Naive thymus-derived CD8-positive, alpha-beta T cell (primary cell): ENCODE measurements at regions not wholly inside any gene's neighbourhood (a gene's known extent, or its start where the extent isn't known, plus 50 kb on each side); places are given as distances from the start of the nearest gene placed in this dataset.

Experiments
- ATAC-seq, 2 donors: fragments of 150-1000 bp; cut with Tn5 transposase in 1 of 2; sonication (Bioruptor Pico), chemical (Tn5 transposase) in 1 of 2; 1 replicate in 1 of 2; 2 replicates in 1 of 2; pipeline ENCODE4 v1.10.0; 2021; ENCODE audit warnings: mild to moderate bottlenecking in 2 of 2, moderate library complexity in 2 of 2
- POLR2A ChIA-PET: fragments of 350-600 bp; sonication (Branson Sonifier 250); formaldehyde crosslinking; loops from one replicate; lab custom pipeline; 2021; ENCODE audit warnings: antibody characterized with exemption; lab: Charles Lee
- DNase-seq, 10 donors: peaks; one replicate each; pipeline versions ENCODE4 v3.0.0 to v3.0.0-alpha.2; 2020 to 2022
- H3K27ac Mint-ChIP-seq, 10 donors: one replicate each; pipeline ENCODE4 v1.8.0; 2020 to 2022; ENCODE audit warnings: mild to moderate bottlenecking in 10 of 10, mixed read lengths in 10 of 10, moderate library complexity in 4 of 10, inconsistent platforms in 1 of 10
- H3K27me3 Mint-ChIP-seq, 5 donors: one replicate each; pipeline ENCODE4 v1.8.0; 2021 to 2022; ENCODE audit warnings: mixed read lengths in 5 of 5
- H3K36me3 Mint-ChIP-seq, 3 donors: one replicate each; pipeline ENCODE4 v1.8.0; 2020 to 2022; ENCODE audit warnings: mixed read lengths in 3 of 3, mild to moderate bottlenecking in 2 of 3, inconsistent platforms in 1 of 3
- H3K4me1 Mint-ChIP-seq, 4 donors: one replicate each; pipeline ENCODE4 v1.8.0; 2021 to 2022; ENCODE audit warnings: mixed read lengths in 4 of 4
- H3K4me3 Mint-ChIP-seq, 10 donors: one replicate each; pipeline ENCODE4 v1.8.0; 2020 to 2022; ENCODE audit warnings: mild to moderate bottlenecking in 10 of 10, mixed read lengths in 10 of 10, moderate library complexity in 6 of 10, inconsistent platforms in 1 of 10
- H3K9me3 Mint-ChIP-seq, 9 donors: one replicate each; pipeline ENCODE4 v1.8.0; 2020 to 2022; ENCODE audit warnings: mixed read lengths in 9 of 9, mild to moderate bottlenecking in 3 of 9, inconsistent platforms in 1 of 9, moderate library complexity in 1 of 9

- no peak for DNase-seq
- POLR2A ChIA-PET = no interaction called here
- no peaks in the 10 kb centered on the region for H3K27me3 Mint-ChIP-seq
- ATAC-seq = no peak
- H3K36me3 Mint-ChIP-seq = peaks cover 0 to 19% (median 0%) of the 10 kb centered on the region in 3 donors
- H3K27ac Mint-ChIP-seq = no peak overlapping the region
- no peaks in the 10 kb centered on the region for H3K4me1 Mint-ChIP-seq
- no peak overlapping the region for H3K4me3 Mint-ChIP-seq
- peaks cover 5 to 40% (median 20%) of the 10 kb centered on the region in 9 donors for H3K9me3 Mint-ChIP-seq
Measured at GRCh38 chr1:118786454-118787155, 201.5 kb downstream of the TBX15 start.

- ATAC-seq = no peak
- POLR2A ChIA-PET = no interaction called here
- Mint-ChIP-seq H3K4me1 (no peaks in the 10 kb centered on the region), H3K27me3 (no peaks in the 10 kb centered on the region), H3K4me3 (no peak overlapping the region), H3K36me3 (peaks cover 0 to 11% (median 0%) of the 10 kb centered on the region in 3 donors), H3K9me3 (peaks cover 2 to 37% (median 12%) of the 10 kb centered on the region in 9 donors), H3K27ac (no peak overlapping the region)
- no peak for DNase-seq
Measured at GRCh38 chr1:118785246-118785645, 202.9 kb downstream of the TBX15 start.

GRCh38 chr1:118783095-118783758 lies 204.9 kb downstream of the TBX15 start:
- H3K4me3 Mint-ChIP-seq = no peak overlapping the region
- peaks cover 0 to 7% (median 0%) of the 10 kb centered on the region in 3 donors for H3K36me3 Mint-ChIP-seq
- DNase-seq (no peak), ATAC-seq (no peak)
- no peaks in the 10 kb centered on the region for H3K27me3 Mint-ChIP-seq
- H3K27ac Mint-ChIP-seq = no peak overlapping the region
- POLR2A ChIA-PET = no interaction called here
- no peaks in the 10 kb centered on the region for H3K4me1 Mint-ChIP-seq
- H3K9me3 Mint-ChIP-seq = peaks cover 0 to 31% (median 14%) of the 10 kb centered on the region in 9 donors

GRCh38 chr1:118773656-118774055 lies 214.5 kb downstream of the TBX15 start:
- POLR2A ChIA-PET = no interaction called here
- ATAC-seq = no peak
- H3K9me3 Mint-ChIP-seq = peaks cover 8 to 52% (median 28%) of the 10 kb centered on the region in 9 donors
- DNase-seq = no peak
- H3K36me3 Mint-ChIP-seq = peaks cover 0 to 4% (median 0%) of the 10 kb centered on the region in 3 donors
- H3K27me3 Mint-ChIP-seq = no peaks in the 10 kb centered on the region
- no peaks in the 10 kb centered on the region for H3K4me1 Mint-ChIP-seq
- no peak overlapping the region for H3K4me3 Mint-ChIP-seq
- H3K27ac Mint-ChIP-seq = no peak overlapping the region

- ATAC-seq = no peak
- H3K4me1 Mint-ChIP-seq = no peaks in the 10 kb centered on the region
- DNase-seq = no peak
- H3K36me3 Mint-ChIP-seq = no peaks in the 10 kb centered on the region
- H3K27ac Mint-ChIP-seq = no peak overlapping the region
- POLR2A ChIA-PET = no interaction called here
- no peak overlapping the region for H3K4me3 Mint-ChIP-seq
- H3K27me3 Mint-ChIP-seq = no peaks in the 10 kb centered on the region
- H3K9me3 Mint-ChIP-seq = peaks cover 9 to 34% (median 16%) of the 10 kb centered on the region in 9 donors
Measured at GRCh38 chr1:118767971-118768370, 220.2 kb downstream of the TBX15 start.

- Mint-ChIP-seq H3K4me3 (no peak overlapping the region), H3K4me1 (no peaks in the 10 kb centered on the region), H3K36me3 (no peaks in the 10 kb centered on the region), H3K27ac (no peak overlapping the region), H3K27me3 (no peaks in the 10 kb centered on the region), H3K9me3 (peaks cover 0 to 18% (median 2%) of the 10 kb centered on the region in 9 donors)
- ATAC-seq = no peak
- DNase-seq = no peak
- POLR2A ChIA-PET = no interaction called here
Measured at GRCh38 chr1:118753976-118754375, 234.2 kb downstream of the TBX15 start.

GRCh38 chr1:118751166-118751565 lies 237.0 kb downstream of the TBX15 start:
- H3K9me3 Mint-ChIP-seq = peaks cover 0 to 8% (median 3%) of the 10 kb centered on the region in 9 donors
- no peaks in the 10 kb centered on the region for H3K36me3 Mint-ChIP-seq
- no peak overlapping the region for H3K27ac Mint-ChIP-seq
- DNase-seq (no peak), ATAC-seq (no peak)
- no peaks in the 10 kb centered on the region for H3K4me1 Mint-ChIP-seq
- no peaks in the 10 kb centered on the region for H3K27me3 Mint-ChIP-seq
- H3K4me3 Mint-ChIP-seq = no peak overlapping the region
- POLR2A ChIA-PET = no interaction called here

GRCh38 chr1:118744420-118744819 lies 243.7 kb downstream of the TBX15 start:
- Mint-ChIP-seq H3K27me3 (no peaks in the 10 kb centered on the region), H3K27ac (no peak overlapping the region), H3K36me3 (no peaks in the 10 kb centered on the region), H3K9me3 (peaks cover 0 to 8% (median 3%) of the 10 kb centered on the region in 9 donors), H3K4me1 (no peaks in the 10 kb centered on the region), H3K4me3 (no peak overlapping the region)
- ATAC-seq = no peak
- POLR2A ChIA-PET = no interaction called here
- DNase-seq = no peak

GRCh38 chr1:118739501-118739900 lies 248.6 kb downstream of the TBX15 start:
- Mint-ChIP-seq H3K4me1 (no peaks in the 10 kb centered on the region), H3K9me3 (peaks cover 0 to 10% (median 4%) of the 10 kb centered on the region in 9 donors), H3K27ac (no peak overlapping the region), H3K27me3 (no peaks in the 10 kb centered on the region), H3K4me3 (no peak overlapping the region), H3K36me3 (no peaks in the 10 kb centered on the region)
- DNase-seq = no peak
- no peak for ATAC-seq
- POLR2A ChIA-PET = no interaction called here

GRCh38 chr1:118736322-118736721 lies 251.8 kb downstream of the TBX15 start:
- ATAC-seq = no peak
- Mint-ChIP-seq H3K27me3 (no peaks in the 10 kb centered on the region), H3K4me3 (no peak overlapping the region)

GRCh38 chr1:118717893-118718292 lies 270.2 kb downstream of the TBX15 start:
- Mint-ChIP-seq H3K27me3 (no peaks in the 10 kb centered on the region), H3K4me3 (no peak overlapping the region), H3K27ac (no peak overlapping the region), H3K4me1 (no peaks in the 10 kb centered on the region), H3K9me3 (peaks cover 0 to 18% (median 5%) of the 10 kb centered on the region in 9 donors), H3K36me3 (no peaks in the 10 kb centered on the region)
- ATAC-seq (no peak), DNase-seq (no peak)
- POLR2A ChIA-PET = no interaction called here

More at GRCh38 chr1:118736322-118736721, 251.8 kb downstream of the TBX15 start:
- POLR2A ChIA-PET = no interaction called here
- Mint-ChIP-seq H3K36me3 (no peaks in the 10 kb centered on the region), H3K9me3 (peaks cover 0 to 17% (median 4%) of the 10 kb centered on the region in 9 donors), H3K27ac (no peak overlapping the region), H3K4me1 (no peaks in the 10 kb centered on the region)
- no peak for DNase-seq

GRCh38 chr1:118716775-118717174 lies 271.4 kb downstream of the TBX15 start:
- ATAC-seq = no peak
- POLR2A ChIA-PET = no interaction called here

GRCh38 chr1:118711356-118711755 lies 276.8 kb downstream of the TBX15 start:
- H3K4me3 Mint-ChIP-seq = no peak overlapping the region
- ATAC-seq = no peak
- no peak for DNase-seq
- peaks cover 4 to 29% (median 9%) of the 10 kb centered on the region in 9 donors for H3K9me3 Mint-ChIP-seq
- POLR2A ChIA-PET = no interaction called here
- peaks cover 0 to 8% (median 0%) of the 10 kb centered on the region in 3 donors for H3K36me3 Mint-ChIP-seq
- no peaks in the 10 kb centered on the region for H3K4me1 Mint-ChIP-seq
- H3K27me3 Mint-ChIP-seq = no peaks in the 10 kb centered on the region
- no peak overlapping the region for H3K27ac Mint-ChIP-seq

More at GRCh38 chr1:118716775-118717174, 271.4 kb downstream of the TBX15 start:
- Mint-ChIP-seq H3K36me3 (peaks cover 0 to 8% (median 0%) of the 10 kb centered on the region in 3 donors), H3K27me3 (no peaks in the 10 kb centered on the region), H3K9me3 (peaks cover 0 to 22% (median 5%) of the 10 kb centered on the region in 9 donors), H3K4me3 (no peak overlapping the region), H3K27ac (no peak overlapping the region), H3K4me1 (no peaks in the 10 kb centered on the region)
- no peak for DNase-seq
